ENCODE measurements at regions not wholly inside any gene's neighbourhood (a gene's known extent, or its start where the extent isn't known, plus 50 kb on each side); places are given as distances from the start of the nearest gene placed in this dataset.

DNA sequence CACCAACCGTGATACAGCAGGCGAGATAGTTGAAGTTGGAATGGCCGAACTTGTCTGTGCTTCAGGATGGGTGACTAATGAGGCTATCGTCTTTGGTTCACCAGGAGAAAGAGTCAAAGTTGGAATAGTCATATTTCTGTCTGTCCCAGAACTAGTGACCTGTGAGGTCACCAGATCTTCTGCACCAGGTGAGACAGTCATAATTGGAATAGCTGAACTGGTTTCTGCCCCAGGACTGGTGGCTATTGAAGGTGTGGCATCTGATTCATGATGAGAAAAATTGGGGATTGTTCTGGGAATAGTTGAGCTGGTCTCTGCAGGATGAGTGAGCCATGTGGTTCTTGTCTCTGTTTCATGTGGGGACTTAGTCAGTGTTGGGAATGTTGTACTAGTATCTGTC is 71.6 kb downstream of the MUC16 start:
- TF ChIP-seq, protein P1, sequence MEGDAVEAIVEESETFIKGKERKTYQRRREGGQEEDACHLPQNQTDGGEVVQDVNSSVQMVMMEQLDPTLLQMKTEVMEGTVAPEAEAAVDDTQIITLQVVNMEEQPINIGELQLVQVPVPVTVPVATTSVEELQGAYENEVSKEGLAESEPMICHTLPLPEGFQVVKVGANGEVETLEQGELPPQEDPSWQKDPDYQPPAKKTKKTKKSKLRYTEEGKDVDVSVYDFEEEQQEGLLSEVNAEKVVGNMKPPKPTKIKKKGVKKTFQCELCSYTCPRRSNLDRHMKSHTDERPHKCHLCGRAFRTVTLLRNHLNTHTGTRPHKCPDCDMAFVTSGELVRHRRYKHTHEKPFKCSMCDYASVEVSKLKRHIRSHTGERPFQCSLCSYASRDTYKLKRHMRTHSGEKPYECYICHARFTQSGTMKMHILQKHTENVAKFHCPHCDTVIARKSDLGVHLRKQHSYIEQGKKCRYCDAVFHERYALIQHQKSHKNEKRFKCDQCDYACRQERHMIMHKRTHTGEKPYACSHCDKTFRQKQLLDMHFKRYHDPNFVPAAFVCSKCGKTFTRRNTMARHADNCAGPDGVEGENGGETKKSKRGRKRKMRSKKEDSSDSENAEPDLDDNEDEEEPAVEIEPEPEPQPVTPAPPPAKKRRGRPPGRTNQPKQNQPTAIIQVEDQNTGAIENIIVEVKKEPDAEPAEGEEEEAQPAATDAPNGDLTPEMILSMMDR (IDR thresholded peaks at IDR 0.05; ENCODE audit: insufficient read depth, low read depth, low read length), result no peak
- no peak for TF ChIP-seq EZH2 (IDR thresholded peaks at IDR 0.05; ENCODE audit: insufficient read depth, low read length)
